ENCODE measurements at regions not wholly inside any gene's neighbourhood (a gene's known extent, or its start where the extent isn't known, plus 50 kb on each side); places are given as distances from the start of the nearest gene placed in this dataset.
"Not testable (repeated sequence)": the region's sequence is repeated elsewhere in the genome, so short reads cannot be mapped to it uniquely, and the experiment has no call there.

GRCh38 chr16:80250381-80250780 is 290.4 kb upstream of the DYNLRB2 start:
- no peak for DNase-seq

- DNase-seq, result not testable (repeated sequence)
These were observed 297.5 kb upstream of the DYNLRB2 start for GRCh38 chr16:80243303-80243702.

GRCh38 chr16:80242279-80242678 is 298.5 kb upstream of the DYNLRB2 start:
- DNase-seq, result not testable (repeated sequence)

DNA sequence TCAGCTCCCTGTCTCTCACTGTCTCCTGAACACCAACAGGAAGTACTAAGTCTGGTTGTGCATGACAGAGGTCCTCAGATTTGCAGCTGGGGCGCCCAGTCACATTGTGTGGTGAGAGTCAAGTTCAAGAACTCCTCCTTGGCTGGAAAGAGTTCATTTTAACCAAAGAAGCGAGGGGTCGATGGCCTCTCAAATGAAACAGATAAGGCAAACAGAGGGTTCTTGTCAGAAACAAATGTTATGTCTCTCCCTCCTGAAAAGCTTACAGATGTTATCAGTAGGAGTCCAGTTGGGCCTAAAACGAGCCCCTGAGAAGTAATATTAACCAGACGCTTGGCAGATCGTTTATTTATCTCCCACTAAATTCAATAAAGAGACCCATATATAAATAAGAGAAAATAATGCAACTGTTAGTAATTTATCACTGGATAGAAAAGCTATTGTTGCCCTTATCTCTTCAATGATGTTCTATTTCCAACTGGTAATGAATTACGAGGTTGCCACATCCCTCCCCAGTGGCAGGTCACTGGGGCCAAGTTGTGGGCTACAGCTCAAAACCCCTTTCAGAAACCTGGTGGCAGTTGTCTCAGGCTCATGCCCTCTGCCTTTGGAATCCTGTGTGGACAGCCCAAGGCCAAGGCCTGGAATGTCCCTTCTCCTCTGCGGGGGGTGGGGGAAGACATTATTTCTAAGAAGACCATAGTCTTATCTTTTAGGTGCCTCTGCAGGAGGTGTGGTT is 307.5 kb upstream of the DYNLRB2 start:
- DNase-seq, result no peak

GRCh38 chr16:80231888-80232287 is 308.9 kb upstream of the DYNLRB2 start:
- DNase-seq, result no peak

DNA sequence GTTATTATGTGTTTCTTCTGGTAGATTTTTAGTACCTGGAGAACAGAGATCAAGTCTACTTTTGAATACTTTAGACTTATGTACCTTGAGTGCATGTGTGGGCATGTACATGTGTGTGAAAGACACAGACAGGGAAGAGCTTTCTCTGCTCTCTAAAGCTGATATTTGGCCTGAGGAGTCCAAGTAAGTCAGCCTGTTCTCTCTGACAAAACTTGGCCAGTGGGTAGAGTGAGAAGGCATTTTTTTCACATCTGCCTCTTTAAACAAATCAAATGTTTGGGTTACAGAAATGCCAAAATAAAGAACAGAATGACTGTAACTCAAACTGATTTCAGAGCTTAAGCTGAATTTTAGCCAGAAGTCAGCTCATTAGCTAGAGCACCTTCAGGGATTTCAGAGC is 309.7 kb upstream of the DYNLRB2 start:
- no peak for DNase-seq

DNA sequence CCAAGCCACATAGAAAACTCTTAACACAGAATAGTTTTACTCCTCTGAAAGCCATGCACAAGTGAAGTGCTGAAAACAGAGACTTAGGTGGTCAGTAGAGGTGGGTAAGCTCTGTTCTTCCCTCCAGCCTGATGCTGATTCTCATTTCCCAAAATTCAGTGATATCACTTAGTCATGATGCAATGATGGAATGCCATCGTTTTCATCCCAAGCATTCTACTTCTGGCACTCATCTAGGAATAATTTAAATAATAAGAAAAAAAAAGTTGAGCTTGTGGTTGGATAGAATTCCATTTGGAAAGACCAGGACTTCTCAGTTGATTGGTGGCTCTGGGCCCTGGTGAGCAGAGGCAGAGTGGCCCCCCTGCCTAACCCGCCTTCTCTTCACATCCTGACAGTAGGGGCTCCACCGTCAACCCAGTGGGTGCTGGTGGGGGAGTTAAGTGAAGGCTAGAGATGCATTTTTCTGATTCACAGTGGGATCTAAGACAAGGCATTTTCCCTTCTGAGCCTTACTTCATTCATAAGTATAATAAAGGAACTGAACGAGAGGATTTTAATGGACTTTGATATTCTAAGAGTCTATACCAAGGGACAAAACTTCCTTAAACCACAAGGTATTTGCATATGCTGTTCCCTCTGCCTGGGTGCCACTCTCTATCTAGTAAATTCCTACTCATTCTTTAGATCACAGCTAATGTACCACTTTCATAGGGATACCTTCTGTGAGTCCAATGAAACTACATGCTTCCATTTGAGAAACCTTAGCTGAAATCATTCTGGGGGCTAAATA is 310.3 kb upstream of the DYNLRB2 start:
- DNase-seq, result no peak

GRCh38 chr16:80226499-80226898 is 314.3 kb upstream of the DYNLRB2 start:
- no peak for DNase-seq

GRCh38 chr16:80210787-80211186 is 330.0 kb upstream of the DYNLRB2 start:
- no peak for DNase-seq

- no peak for DNase-seq
These were observed 332.1 kb upstream of the DYNLRB2 start for GRCh38 chr16:80208743-80209142.

- no peak for DNase-seq
These were observed 332.8 kb upstream of the DYNLRB2 start for GRCh38 chr16:80208015-80208414.

DNA sequence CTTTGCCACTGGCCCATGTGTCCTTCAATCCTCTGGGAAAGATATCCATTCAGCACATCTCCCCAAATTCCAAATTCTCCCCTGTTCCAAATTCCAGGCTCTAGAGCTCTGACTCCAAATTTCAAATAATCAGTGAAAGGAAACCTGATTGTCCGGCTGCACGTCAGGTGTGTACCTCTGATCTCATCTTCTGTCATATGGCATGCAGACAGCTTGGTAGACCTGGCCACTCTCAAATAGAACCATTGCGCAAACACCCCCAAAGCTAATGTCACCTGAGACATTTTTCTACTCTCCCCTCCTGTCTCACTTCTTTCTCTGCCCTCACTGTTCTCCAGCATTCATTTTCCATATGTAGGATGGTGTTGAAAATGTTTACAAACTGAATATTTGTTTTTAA is 337.0 kb upstream of the DYNLRB2 start:
- DNase-seq, result no peak

DNA sequence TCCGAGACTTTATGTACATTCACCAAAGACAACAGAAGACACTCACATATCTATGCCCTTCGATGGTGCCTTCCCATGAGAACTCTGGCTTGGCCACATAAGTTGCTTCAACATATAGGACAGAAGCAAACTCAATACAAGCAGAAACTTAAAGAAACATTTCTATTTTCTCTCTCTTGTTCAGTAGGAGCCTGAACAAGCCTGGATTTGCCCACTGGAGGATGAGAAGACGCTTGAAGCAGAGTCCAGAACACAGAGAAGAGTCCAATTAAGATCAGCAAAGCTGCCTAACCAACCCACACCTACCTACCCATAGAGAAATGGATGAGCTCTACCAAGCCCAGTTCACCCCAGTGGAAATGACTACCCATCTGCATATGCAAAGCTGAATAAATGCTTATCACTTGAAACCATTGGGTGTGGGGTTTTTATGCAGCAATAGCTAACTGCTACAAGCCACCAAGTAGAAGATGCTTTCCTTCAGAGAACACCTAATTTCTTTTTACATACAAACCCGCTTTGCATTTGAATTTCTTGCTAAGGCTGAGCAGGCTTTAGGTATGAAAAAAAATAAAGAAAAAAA is 337.9 kb upstream of the DYNLRB2 start:
- no peak for DNase-seq

GRCh38 chr16:80200079-80200478 is 340.7 kb upstream of the DYNLRB2 start:
- DNase-seq, result no peak

DNA sequence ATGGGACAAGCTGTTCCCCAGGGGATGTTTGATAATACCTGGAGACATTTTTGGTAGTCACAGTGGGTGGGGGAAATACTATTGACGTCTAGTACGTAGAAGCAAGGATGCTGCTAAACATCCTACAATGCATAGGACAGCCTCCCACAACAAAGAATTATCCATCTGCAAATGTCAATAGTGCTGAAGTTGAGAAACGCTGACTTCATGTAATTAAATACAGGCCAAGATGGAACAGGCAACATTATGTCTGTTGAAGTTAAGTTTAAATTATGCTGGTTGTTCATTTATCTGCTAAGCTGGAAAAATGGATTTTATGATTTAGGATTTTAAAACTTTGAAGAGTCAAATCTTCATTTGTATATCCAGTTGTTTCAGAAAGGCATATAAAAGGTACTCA is 341.2 kb upstream of the DYNLRB2 start:
- DNase-seq, result no peak

DNA sequence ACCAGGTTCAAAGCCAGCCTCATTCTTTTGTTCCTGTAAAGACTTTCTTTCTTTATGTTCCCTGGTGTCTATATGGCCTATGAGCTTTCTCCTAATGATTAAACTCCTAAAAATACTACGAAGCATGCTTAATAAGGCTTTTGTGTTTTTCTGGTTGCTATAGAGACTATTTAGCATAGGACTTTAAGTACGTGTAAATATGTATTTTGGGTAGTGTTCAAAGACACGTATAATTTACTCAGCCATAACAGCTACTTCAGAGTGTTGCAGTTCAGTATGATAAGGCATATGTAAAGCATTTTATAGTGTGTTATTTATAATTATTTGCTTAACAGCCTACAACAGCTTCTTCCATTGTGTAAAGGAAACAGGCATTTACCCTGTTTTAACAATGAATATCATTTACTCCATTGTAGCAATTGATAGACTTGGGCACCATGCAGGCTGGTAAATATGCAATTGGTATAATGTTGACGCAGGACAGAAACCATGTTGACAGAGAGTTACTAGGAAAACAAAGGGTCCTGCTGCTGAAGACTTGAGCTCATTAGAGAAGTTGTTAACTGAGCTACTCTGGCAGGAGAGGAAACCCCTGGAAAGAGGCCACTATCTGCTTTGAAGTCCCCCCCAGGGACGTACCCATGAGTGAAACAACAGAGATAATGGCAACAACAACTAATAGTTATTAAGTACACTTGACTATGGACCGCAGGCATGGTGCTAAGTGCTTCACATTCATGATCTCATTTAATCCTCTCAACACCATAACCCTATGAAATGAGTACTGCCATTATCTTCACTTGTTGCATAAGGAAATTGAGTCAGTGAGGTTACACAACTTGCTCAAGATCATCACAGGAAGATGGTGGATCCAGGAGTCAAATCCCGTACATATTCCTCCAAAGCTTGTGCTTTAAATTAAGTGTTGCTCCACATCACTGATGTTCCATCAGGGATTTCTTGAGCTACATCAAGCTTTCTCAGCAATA is 342.2 kb upstream of the DYNLRB2 start:
- no peak for DNase-seq

DNA sequence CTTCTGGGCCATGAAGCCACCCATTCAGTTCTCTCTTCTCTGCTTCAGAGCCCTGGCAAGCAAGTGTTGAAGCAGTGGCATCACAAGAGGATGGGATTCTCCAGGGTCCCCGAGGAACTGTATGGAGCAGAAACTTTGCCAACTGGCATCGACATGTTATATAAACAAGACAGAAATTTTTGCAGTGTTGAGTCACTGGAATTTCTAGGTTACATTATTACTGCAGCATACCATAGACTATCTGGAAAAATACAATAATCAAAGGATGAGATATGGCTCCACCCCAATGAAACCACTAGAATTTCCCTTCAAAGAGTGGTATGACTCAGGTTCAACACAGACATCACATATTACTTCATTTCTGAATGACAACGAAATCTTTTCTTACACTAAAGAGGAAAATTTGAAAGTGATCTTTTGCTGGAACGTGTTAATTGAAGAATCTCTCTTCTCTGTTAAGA is 343.0 kb upstream of the DYNLRB2 start:
- no peak for DNase-seq

- DNase-seq, result no peak
These were observed 348.9 kb upstream of the DYNLRB2 start for GRCh38 chr16:80191928-80192327.

- no peak for DNase-seq
These were observed 351.2 kb upstream of the DYNLRB2 start for GRCh38 chr16:80189476-80190175.

- no peak for DNase-seq
These were observed 364.7 kb upstream of the DYNLRB2 start for GRCh38 chr16:80176114-80176513.

- no peak for DNase-seq
These were observed 365.8 kb upstream of the DYNLRB2 start for GRCh38 chr16:80175011-80175410.

GRCh38 chr16:80174416-80174815 is 366.4 kb upstream of the DYNLRB2 start:
- no peak for DNase-seq

Measured in inflammatory macrophage treated with lipopolysaccharide for 1 hour (primary cell).